ENCODE measurements at regions not wholly inside any gene's neighbourhood (a gene's known extent, or its start where the extent isn't known, plus 50 kb on each side); places are given as distances from the start of the nearest gene placed in this dataset.

GRCh38 chr5:56688402-56688801, 126.9 kb upstream of the MAP3K1 start:
- no peak for DNase-seq (ENCODE audit: extremely low spot score)
- CTCF ChIA-PET = interaction anchor here (1.1 to 1.6 kb wide), 4 partner anchors 11 to 424 kb away, joined by 3 to 5 read pairs (median 3); no protein-coding TSS in a partner anchor
- TF ChIP-seq CTCF (IDR thresholded peaks at IDR 0.05; ENCODE audit: control extremely low read depth, extremely low read depth, low read depth, missing control alignments) = no peak
- POLR2A ChIA-PET = no interaction called here

- TF ChIP-seq CTCF (IDR thresholded peaks at IDR 0.05; ENCODE audit: control extremely low read depth, extremely low read depth, low read depth, missing control alignments) = no peak
- ChIA-PET CTCF (interaction anchor here (1.1 to 2.1 kb wide), 7 partner anchors 11 to 180 kb away, joined by 3 to 8 read pairs (median 3); no protein-coding TSS in a partner anchor), POLR2A (no interaction called here)
- DNase-seq (ENCODE audit: extremely low spot score) = peak; percentile 29
These were observed 128.8 kb upstream of the MAP3K1 start for GRCh38 chr5:56686337-56687195.

GRCh38 chr5:56685503-56686217, 129.7 kb upstream of the MAP3K1 start:
- no peak for DNase-seq (ENCODE audit: extremely low spot score)
- CTCF ChIA-PET = interaction anchor here (1.1 to 2.1 kb wide), 3 partner anchors 10 to 181 kb away, joined by 3 to 8 read pairs (median 4); no protein-coding TSS in a partner anchor

GRCh38 chr5:56684159-56684558, 131.2 kb upstream of the MAP3K1 start:
- POLR2A ChIA-PET = no interaction called here
- TF ChIP-seq CTCF (IDR thresholded peaks at IDR 0.05; ENCODE audit: control extremely low read depth, extremely low read depth, low read depth, missing control alignments) = no peak
- CTCF ChIA-PET = no interaction called here
- DNase-seq (ENCODE audit: extremely low spot score) = no peak

More at GRCh38 chr5:56685503-56686217, 129.7 kb upstream of the MAP3K1 start:
- TF ChIP-seq CTCF (IDR thresholded peaks at IDR 0.05; ENCODE audit: control extremely low read depth, extremely low read depth, low read depth, missing control alignments) = no peak
- POLR2A ChIA-PET = no interaction called here

- no peak for TF ChIP-seq CTCF (IDR thresholded peaks at IDR 0.05; ENCODE audit: control extremely low read depth, extremely low read depth, low read depth, missing control alignments)
- no peak for DNase-seq (ENCODE audit: extremely low spot score)
- POLR2A ChIA-PET = no interaction called here
- CTCF ChIA-PET = interaction anchor here (1.0 kb wide), 1 partner anchor 14 kb away, joined by 3 read pairs; no protein-coding TSS in a partner anchor
These were observed 131.6 kb upstream of the MAP3K1 start for GRCh38 chr5:56683733-56684132.

- ChIA-PET CTCF (interaction anchor here (1.0 kb wide), 1 partner anchor 13 kb away, joined by 3 read pairs; no protein-coding TSS in a partner anchor), POLR2A (no interaction called here)
- no peak for DNase-seq (ENCODE audit: extremely low spot score)
- no peak for TF ChIP-seq CTCF (IDR thresholded peaks at IDR 0.05; ENCODE audit: control extremely low read depth, extremely low read depth, low read depth, missing control alignments)
These were observed 132.1 kb upstream of the MAP3K1 start for GRCh38 chr5:56683281-56683680.

All from GM10248 (cell line).